HG02840 (cell line): ENCODE measurements at regions not wholly inside any gene's neighbourhood (a gene's known extent, or its start where the extent isn't known, plus 50 kb on each side); places are given as distances from the start of the nearest gene placed in this dataset.

ENCODE experiments used
- ATAC-seq: cut with Tn5 transposase; IDR thresholded peaks from one replicate; pipeline ENCODE4 v1.9.1; 2021; ENCODE audit warnings: mild to moderate bottlenecking, moderate library complexity, moderate number of reproducible peaks; ENCODE audit not compliant: unreplicated experiment, low FRiP score

DNA sequence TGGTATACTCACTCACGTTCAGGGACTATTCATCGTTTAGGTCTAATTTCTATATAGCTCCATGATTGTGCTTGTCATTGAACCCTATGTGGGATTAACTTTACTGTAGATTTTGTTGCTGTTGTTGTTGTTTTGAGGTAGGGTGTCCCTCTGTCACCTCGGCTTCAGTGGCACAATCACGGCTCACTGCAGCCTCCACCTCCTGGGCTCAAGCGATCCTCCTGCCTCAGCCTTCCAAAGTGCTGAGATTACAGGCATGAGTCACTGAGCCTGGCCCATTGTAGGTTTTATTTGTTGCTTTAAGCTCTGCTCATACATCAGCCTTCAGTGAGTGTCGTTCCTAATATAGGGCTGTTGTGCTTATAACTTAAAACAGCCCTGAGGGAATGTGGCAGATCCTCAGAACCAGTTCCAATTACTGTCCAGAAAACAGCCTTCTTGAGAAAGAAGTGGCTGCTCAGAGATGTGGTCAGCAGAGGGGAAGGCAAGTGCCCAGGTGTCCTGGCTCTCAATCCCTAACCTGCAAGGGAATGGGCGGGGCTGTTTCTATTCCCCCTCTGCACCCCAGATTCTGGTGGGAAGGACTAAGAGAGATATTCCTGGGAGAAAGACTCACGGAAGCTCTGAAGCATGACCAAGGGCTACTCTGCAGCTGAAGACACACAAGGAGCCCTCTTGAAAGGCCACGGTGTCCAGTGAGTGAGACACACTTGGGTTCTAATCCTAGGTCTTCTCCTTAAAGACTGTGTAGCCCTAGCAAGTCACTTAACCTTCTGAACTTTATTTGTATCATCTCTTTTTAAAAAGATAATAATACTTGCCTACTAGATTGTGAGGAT, 79.6 kb upstream of the LCLAT1 start:
- ATAC-seq, result no peak

GRCh38 chr2:30368258-30368657, 78.8 kb upstream of the LCLAT1 start:
- ATAC-seq, result no peak

DNA sequence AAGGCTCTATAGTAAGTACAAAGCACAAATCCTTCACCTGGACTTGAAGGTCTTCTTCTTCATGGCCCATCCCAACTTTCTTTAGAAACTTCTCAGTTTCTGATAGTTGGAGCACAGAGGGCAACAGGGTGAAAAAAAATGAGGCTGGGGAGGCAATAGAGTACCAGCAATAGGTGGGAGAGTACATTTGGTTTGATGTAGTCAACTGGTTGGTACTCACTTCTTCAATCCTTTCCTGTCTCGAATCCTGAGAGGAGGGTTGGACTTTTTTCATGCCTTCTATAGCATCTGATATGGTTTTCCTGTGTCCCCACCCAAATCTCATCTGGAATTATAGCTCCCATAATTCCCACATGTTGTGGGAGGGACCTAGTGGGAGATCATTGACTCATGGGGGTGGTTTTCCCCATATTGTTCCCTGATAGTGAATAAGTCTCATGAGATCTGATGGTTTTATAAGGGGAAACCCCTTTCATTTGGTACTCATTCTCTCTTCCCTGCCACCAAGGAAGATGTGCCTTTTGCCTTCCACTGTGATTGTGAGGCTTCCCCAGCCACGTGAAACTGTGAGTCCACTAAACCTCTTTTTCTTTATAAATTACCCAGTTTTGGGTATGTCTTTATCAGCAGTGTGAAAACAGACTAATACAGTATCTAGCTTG, 75.9 kb upstream of the LCLAT1 start:
- ATAC-seq, result no peak

DNA sequence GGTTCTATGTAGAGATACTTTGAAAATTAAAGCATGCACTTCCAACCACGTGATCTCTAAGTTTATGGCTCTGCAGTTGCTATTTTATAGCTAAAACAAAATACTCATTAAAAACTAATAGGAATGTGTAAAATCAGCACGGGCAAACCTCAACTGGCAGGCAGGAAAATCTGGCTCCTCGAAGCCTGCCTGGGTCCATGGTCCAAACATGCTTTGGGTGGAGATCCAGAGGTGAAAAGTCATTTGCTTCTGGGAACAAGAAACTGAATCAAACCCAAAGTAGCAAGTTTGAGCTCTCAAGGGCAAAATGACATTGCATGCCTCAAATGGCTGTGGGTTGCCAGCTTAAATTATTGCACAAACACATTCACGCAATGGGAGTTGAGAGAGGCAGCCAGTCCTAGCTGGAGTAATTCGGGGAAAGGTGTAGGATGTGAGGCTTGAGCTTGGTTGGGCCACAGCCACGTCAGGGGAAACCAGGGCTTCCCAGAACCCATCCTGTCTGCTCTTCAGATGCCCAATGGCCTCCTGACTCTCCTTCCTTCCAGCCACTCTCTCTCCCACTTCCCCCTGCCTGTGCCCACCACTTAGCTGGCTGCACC, 75.2 kb upstream of the LCLAT1 start:
- ATAC-seq, result no peak

DNA sequence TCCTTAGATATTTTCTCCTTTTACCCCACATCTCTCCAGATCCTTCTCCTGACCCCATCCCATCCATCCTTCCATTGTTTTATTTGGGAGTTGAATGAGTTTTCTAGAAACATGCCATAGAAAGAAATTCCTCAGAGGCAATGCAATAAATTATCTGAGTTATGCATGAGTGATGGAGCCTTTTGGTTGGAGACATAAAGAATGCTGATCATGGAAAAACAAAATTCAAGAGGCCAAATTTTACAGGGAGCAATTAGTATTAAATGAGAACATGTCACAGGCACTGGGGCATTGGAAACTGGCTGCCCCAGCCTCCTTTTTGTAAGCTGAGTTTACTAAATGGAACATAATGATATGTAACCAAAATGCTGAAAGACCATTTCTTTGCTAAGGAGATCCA, 74.2 kb upstream of the LCLAT1 start:
- ATAC-seq, result no peak

- ATAC-seq, result no peak
Observed at GRCh38 chr2:30373881-30374302, 73.2 kb upstream of the LCLAT1 start.

DNA sequence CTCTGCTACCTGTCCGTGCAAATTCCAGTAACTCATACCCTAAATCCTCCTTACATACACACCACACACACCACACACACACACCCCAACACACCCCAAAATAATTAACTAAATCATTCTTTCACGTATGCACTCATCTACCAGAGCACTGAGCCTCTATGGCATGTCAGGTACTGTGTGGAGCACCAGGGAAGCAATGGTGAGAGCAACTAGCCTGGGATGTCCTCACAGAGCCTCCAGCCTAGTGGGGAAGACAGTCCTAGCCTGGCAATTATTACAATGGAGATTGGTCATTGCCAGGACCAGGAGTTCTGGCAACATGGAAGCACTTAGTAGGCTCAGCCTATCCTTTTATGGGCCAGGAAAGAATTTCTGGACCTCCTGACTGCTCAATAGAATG, 72.7 kb upstream of the LCLAT1 start:
- no peak for ATAC-seq

- ATAC-seq, result no peak
Observed at GRCh38 chr2:30375915-30376314, 71.1 kb upstream of the LCLAT1 start.

DNA sequence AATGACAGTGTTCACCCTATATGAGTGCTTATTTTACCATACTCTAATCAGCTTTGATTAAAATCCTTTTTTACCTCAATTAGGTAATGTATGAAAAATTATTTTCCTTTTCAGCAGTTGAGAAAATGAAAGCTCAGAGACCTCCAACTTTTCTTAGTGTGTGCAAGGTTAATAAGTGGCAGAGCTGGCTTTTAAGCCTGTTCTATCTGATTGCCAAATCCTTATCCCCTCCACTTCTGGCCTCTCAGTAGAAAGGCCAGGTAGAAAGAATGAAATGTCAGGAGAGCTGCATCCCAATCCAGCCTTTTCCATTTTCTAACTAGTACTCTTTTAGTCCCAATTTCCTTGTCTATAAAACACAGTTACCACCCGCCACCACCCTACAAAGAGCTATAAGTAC, 67.6 kb upstream of the LCLAT1 start:
- no peak for ATAC-seq

DNA sequence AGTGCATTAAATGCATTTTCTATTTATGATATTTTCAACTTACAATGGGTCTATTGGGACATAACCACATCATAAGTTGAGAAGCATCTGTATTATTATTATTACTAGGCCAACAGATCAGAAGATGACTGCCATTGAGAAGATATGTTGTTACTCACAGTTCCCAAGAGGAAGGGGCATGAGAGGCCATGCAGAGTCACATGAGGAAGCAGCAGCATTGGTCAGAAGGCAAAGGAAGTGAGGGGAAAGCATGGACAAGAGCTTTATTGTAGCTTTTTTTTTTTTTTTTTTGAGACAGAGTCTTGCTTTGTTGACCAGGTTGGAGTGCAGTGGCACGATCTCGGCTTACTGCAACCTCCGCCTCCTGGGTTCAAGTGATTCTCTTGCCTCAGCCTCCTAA, 66.2 kb upstream of the LCLAT1 start:
- ATAC-seq, result no peak

GRCh38 chr2:30382162-30382783, 64.8 kb upstream of the LCLAT1 start:
- no peak for ATAC-seq

DNA sequence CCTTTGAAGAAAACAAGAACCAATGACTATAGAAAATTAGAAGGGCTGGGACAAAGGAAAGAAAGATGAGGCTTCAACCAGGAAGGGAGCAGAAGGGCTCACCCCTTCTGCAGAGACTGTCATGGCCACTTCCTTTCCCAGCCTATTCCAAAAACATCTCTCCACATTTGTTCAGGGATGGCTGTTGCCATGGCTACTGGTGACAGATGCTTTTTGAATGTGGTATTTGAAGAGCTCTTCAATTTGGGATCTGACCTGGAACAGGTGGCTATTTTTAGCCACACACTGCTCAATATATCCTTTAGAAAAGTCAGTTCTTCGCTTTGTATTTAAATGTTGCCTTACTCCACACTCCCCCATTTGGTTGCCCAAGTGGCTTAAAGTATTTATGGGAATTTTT, 64.1 kb upstream of the LCLAT1 start:
- ATAC-seq, result no peak

- ATAC-seq, result no peak
Observed at GRCh38 chr2:30385327-30385726, 61.7 kb upstream of the LCLAT1 start.

DNA sequence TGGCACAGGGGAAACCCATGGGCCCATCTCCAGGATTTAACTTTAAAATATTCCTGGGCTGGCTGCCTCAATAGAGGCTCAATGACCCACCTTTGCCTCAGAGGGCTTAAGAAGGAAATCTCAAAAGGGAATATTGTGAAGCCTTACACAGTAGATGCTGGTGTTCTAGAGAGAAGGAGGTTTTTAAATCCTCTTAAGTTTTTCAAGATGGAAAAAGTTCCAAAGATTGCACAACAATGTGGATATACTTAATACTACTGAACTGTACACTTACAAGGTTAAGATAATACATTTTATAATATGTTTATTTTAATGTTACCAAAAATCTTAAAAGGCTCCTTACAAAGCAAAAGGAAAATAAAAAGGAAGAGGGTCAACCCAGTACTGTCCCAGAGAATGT, 54.9 kb upstream of the LCLAT1 start:
- no peak for ATAC-seq

GRCh38 chr2:30393510-30393909, 53.5 kb upstream of the LCLAT1 start:
- no peak for ATAC-seq

GRCh38 chr2:30394096-30394495, 53.0 kb upstream of the LCLAT1 start:
- ATAC-seq, result no peak

DNA sequence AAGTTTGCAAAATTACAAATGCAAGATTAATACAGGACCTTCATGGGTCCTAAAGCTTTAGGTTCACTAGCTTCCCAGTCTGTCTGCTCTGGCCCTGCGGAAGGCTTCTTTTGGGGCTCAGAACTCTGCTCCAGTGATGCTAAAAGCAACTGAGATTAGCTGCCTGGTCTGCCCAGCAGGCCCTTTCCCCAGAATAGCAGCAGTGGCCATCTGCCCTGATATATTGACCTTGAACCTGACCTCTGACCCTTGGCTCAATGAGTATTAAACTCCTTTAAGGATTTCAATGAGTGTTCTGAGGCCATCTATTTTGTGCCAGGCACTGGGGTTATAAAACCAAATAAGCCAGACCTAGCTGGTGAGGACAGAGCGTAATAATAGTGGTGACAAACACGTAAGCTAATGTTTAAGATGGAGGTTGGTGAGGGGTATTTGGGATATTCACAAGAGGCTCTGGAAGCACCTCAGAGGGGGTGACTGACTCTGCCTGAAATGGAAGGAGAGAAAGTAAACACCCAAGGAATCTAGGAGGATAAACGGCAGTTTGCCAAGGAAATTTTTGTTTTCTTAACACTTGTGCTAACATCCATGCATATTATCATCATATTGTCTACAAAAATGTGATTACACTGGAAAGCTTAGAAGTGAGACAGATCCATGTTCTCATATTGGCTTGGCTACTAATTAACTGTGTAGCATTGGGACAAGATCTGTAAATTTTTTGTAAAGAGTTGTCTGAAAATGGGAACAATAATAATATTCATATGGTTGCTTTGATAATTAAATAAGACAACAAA, 50.4 kb upstream of the LCLAT1 start:
- no peak for ATAC-seq
